ENCODE measurements at regions not wholly inside any gene's neighbourhood (a gene's known extent, or its start where the extent isn't known, plus 50 kb on each side); places are given as distances from the start of the nearest gene placed in this dataset.

DNA sequence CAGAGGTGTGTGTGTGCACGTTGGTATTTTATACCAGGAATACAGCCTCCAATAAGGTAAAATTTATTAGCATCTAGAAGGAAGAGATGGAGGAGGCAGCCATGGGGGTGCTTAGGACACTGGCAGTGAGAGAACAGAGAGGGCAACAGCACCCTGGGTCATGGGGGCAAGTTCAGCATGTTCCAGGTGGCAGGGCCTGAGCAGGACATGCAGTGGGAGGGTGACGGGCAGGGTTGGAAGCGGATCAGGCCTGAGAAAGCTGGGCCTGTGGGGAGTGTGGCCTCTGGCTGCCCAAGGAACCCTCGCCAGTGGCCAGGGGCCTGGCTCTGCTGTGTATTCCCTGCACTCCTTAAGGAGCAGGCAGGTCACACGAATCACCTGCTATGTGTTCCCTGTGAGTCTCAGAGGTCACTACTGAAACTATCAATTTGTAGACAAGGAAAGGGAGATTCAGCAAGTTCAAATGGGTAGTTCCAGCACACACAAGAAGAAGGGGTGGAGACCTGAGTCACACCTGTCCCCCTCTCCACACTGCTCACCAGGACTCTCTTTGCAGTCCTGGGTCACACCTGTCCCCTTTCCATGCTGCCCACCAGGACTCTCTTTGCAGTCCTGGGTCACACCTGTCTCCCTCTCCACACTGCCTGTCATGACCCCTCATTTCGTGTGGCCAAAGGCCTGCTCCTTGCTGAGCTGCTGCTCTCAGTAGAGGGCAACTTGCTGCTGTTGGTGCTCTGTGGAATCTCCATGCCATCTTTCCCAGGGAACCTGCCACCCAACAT, 463.9 kb upstream of the HS6ST1 start:
- Histone ChIP-seq H3K27ac (ENCODE audit: low read depth in 2 of 2, low read length in 1 of 2) (no peak overlapping the region), H3K4me3 (ENCODE audit: low read depth in 1 of 2, low read length in 2 of 2) (no peak overlapping the region), H3K9me3 (ENCODE audit: control insufficient read depth in 2 of 2, insufficient read depth in 1 of 2, low read depth in 1 of 2, low read length in 1 of 2) (no peaks in the 10 kb centered on the region), H3K36me3 (ENCODE audit: control insufficient read depth in 2 of 2, insufficient read depth in 2 of 2, low read length in 1 of 2) (no peaks in the 10 kb centered on the region), H3K4me1 (ENCODE audit: control insufficient read depth in 2 of 2, insufficient read depth in 2 of 2, low read length in 1 of 2) (peaks cover 2 to 5% of the 10 kb centered on the region in 2 donors), H3K27me3 (ENCODE audit: control insufficient read depth in 1 of 2, insufficient read depth in 2 of 2, low read length in 2 of 2) (no peaks in the 10 kb centered on the region)
- 81 to 88% methylated on average over 6 of the region's 6 CpGs for WGBS, 2 donors

- WGBS, 2 donors: 94 to 95% methylated on average over 9 of the region's 9 CpGs
- H3K27me3 ChIP-seq (ENCODE audit: control insufficient read depth in 1 of 2, insufficient read depth in 2 of 2, low read length in 2 of 2): no peaks in the 10 kb centered on the region
- no peaks in the 10 kb centered on the region for H3K9me3 ChIP-seq (ENCODE audit: control insufficient read depth in 2 of 2, insufficient read depth in 1 of 2, low read depth in 1 of 2, low read length in 1 of 2)
- no peaks in the 10 kb centered on the region for H3K36me3 ChIP-seq (ENCODE audit: control insufficient read depth in 2 of 2, insufficient read depth in 2 of 2, low read length in 1 of 2)
- no peak overlapping the region for H3K27ac ChIP-seq (ENCODE audit: low read depth in 2 of 2, low read length in 1 of 2)
- H3K4me3 ChIP-seq (ENCODE audit: low read depth in 1 of 2, low read length in 2 of 2): no peak overlapping the region
- H3K4me1 ChIP-seq (ENCODE audit: control insufficient read depth in 2 of 2, insufficient read depth in 2 of 2, low read length in 1 of 2): peaks cover 2 to 5% of the 10 kb centered on the region in 2 donors
These were observed 464.6 kb upstream of the HS6ST1 start for GRCh38 chr2:128783193-128783671.

DNA sequence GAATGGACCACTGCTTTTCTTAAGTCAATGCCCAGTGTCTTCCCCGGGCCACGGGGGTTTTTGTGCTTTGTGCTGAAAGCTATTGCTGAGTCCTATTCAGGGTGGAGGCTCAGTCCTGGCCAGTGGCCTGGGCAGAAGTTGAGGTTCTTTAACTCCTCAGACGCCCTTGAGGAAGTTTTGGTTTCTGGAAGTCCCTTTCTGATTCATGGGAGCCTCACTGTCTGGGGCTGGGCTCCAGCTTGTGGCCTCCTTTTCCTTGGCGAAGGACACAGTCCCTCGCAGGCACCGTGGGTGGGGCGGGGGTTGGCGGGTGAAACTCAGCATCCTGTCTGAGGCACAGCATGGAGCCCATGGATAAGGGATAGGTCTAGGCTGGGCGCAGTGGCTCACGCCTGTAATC, 465.2 kb upstream of the HS6ST1 start:
- H3K27me3 ChIP-seq (ENCODE audit: control insufficient read depth in 1 of 2, insufficient read depth in 2 of 2, low read length in 2 of 2): no peaks in the 10 kb centered on the region
- no peaks in the 10 kb centered on the region for H3K36me3 ChIP-seq (ENCODE audit: control insufficient read depth in 2 of 2, insufficient read depth in 2 of 2, low read length in 1 of 2)
- 76% methylated on average over 10 of the region's 10 CpGs for WGBS, 2 donors

GRCh38 chr2:128784626-128785306, 466.1 kb upstream of the HS6ST1 start:
- Histone ChIP-seq H3K4me3 (ENCODE audit: low read depth in 1 of 2, low read length in 2 of 2) (no peak overlapping the region), H3K27me3 (ENCODE audit: control insufficient read depth in 1 of 2, insufficient read depth in 2 of 2, low read length in 2 of 2) (no peaks in the 10 kb centered on the region), H3K9me3 (ENCODE audit: control insufficient read depth in 2 of 2, insufficient read depth in 1 of 2, low read depth in 1 of 2, low read length in 1 of 2) (no peaks in the 10 kb centered on the region), H3K27ac (ENCODE audit: low read depth in 2 of 2, low read length in 1 of 2) (no peak overlapping the region), H3K36me3 (ENCODE audit: control insufficient read depth in 2 of 2, insufficient read depth in 2 of 2, low read length in 1 of 2) (no peaks in the 10 kb centered on the region), H3K4me1 (ENCODE audit: control insufficient read depth in 2 of 2, insufficient read depth in 2 of 2, low read length in 1 of 2) (peaks cover 2 to 5% of the 10 kb centered on the region in 2 donors)
- WGBS, 2 donors: 89 to 92% methylated on average over 18 of the region's 18 CpGs

More for the DNA sequence above, 465.2 kb upstream of the HS6ST1 start:
- Histone ChIP-seq H3K9me3 (ENCODE audit: control insufficient read depth in 2 of 2, insufficient read depth in 1 of 2, low read depth in 1 of 2, low read length in 1 of 2) (no peaks in the 10 kb centered on the region), H3K4me3 (ENCODE audit: low read depth in 1 of 2, low read length in 2 of 2) (no peak overlapping the region), H3K4me1 (ENCODE audit: control insufficient read depth in 2 of 2, insufficient read depth in 2 of 2, low read length in 1 of 2) (peaks cover 2 to 5% of the 10 kb centered on the region in 2 donors), H3K27ac (ENCODE audit: low read depth in 2 of 2, low read length in 1 of 2) (no peak overlapping the region)

GRCh38 chr2:128786316-128786715, 467.6 kb upstream of the HS6ST1 start:
- WGBS, 2 donors: 82 to 85% methylated on average over 6 of the region's 6 CpGs

DNA sequence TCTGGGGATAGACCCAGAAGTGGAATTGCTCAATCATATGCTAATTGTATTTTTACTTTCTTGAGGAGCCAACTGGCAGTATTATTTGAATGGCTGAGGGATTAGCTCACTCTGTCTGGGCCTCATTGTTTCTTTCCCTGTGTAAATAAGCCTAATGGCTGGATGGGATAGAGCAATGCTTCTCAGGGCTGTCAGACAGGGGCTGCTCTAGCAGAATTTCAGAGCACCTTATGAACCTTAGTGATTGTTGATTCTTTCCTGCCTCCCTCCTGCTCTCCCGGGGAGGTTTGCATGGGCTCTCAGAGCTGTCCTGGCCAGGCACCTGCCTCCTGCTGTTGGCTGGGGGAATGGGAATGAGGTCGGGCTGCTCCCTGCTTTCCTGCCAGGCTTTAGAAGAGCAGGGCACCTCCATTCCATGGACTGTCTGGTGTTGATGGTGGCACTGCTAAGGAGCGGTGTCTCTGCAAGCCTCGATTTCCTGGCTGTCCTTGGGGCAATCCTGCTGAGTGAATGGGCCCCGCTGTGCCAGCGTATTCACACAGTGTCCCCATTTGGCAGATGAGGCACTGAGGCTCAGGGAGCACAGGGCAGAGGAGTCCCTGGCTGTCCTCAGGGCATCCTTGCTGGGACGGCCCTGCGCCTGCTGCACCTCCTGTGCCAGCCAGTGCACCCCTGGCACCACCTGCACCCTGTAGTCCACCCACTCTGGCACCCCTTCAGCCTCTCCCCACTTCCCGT, 468.2 kb upstream of the HS6ST1 start:
- WGBS, 2 donors: 74 to 76% methylated on average over 9 of the region's 9 CpGs
- H3K27ac ChIP-seq (ENCODE audit: low read depth in 2 of 2, low read length in 1 of 2): no peak overlapping the region
- H3K9me3 ChIP-seq (ENCODE audit: control insufficient read depth in 2 of 2, insufficient read depth in 1 of 2, low read depth in 1 of 2, low read length in 1 of 2): no peaks in the 10 kb centered on the region
- peaks cover 2 to 12% of the 10 kb centered on the region in 2 donors for H3K4me1 ChIP-seq (ENCODE audit: control insufficient read depth in 2 of 2, insufficient read depth in 2 of 2, low read length in 1 of 2)
- H3K4me3 ChIP-seq (ENCODE audit: low read depth in 1 of 2, low read length in 2 of 2): no peak overlapping the region
- H3K27me3 ChIP-seq (ENCODE audit: control insufficient read depth in 1 of 2, insufficient read depth in 2 of 2, low read length in 2 of 2): no peaks in the 10 kb centered on the region
- no peaks in the 10 kb centered on the region for H3K36me3 ChIP-seq (ENCODE audit: control insufficient read depth in 2 of 2, insufficient read depth in 2 of 2, low read length in 1 of 2)

More at GRCh38 chr2:128786316-128786715, 467.6 kb upstream of the HS6ST1 start:
- H3K9me3 ChIP-seq (ENCODE audit: control insufficient read depth in 2 of 2, insufficient read depth in 1 of 2, low read depth in 1 of 2, low read length in 1 of 2): no peaks in the 10 kb centered on the region
- no peak overlapping the region for H3K4me3 ChIP-seq (ENCODE audit: low read depth in 1 of 2, low read length in 2 of 2)
- no peak overlapping the region for H3K27ac ChIP-seq (ENCODE audit: low read depth in 2 of 2, low read length in 1 of 2)
- H3K36me3 ChIP-seq (ENCODE audit: control insufficient read depth in 2 of 2, insufficient read depth in 2 of 2, low read length in 1 of 2): no peaks in the 10 kb centered on the region
- H3K4me1 ChIP-seq (ENCODE audit: control insufficient read depth in 2 of 2, insufficient read depth in 2 of 2, low read length in 1 of 2): peaks cover 2 to 8% of the 10 kb centered on the region in 2 donors
- H3K27me3 ChIP-seq (ENCODE audit: control insufficient read depth in 1 of 2, insufficient read depth in 2 of 2, low read length in 2 of 2): no peaks in the 10 kb centered on the region

GRCh38 chr2:128787616-128788015, 468.9 kb upstream of the HS6ST1 start:
- no peak overlapping the region for H3K4me3 ChIP-seq (ENCODE audit: low read depth in 1 of 2, low read length in 2 of 2)
- H3K27me3 ChIP-seq (ENCODE audit: control insufficient read depth in 1 of 2, insufficient read depth in 2 of 2, low read length in 2 of 2): no peaks in the 10 kb centered on the region
- H3K36me3 ChIP-seq (ENCODE audit: control insufficient read depth in 2 of 2, insufficient read depth in 2 of 2, low read length in 1 of 2): no peaks in the 10 kb centered on the region
- 88 to 93% methylated on average over 14 of the region's 14 CpGs for WGBS, 2 donors
- no peak overlapping the region for H3K27ac ChIP-seq (ENCODE audit: low read depth in 2 of 2, low read length in 1 of 2)
- H3K9me3 ChIP-seq (ENCODE audit: control insufficient read depth in 2 of 2, insufficient read depth in 1 of 2, low read depth in 1 of 2, low read length in 1 of 2): no peaks in the 10 kb centered on the region
- H3K4me1 ChIP-seq (ENCODE audit: control insufficient read depth in 2 of 2, insufficient read depth in 2 of 2, low read length in 1 of 2): peaks cover 2 to 13% of the 10 kb centered on the region in 2 donors

- H3K36me3 ChIP-seq (ENCODE audit: control insufficient read depth in 2 of 2, insufficient read depth in 2 of 2, low read length in 1 of 2): no peaks in the 10 kb centered on the region
- WGBS, 2 donors: 80 to 87% methylated on average over 9 of the region's 9 CpGs
These were observed 470.1 kb upstream of the HS6ST1 start for GRCh38 chr2:128788636-128789220.

GRCh38 chr2:128789221-128789620, 470.6 kb upstream of the HS6ST1 start:
- Histone ChIP-seq H3K27ac (ENCODE audit: low read depth in 2 of 2, low read length in 1 of 2) (no peak overlapping the region), H3K4me3 (ENCODE audit: low read depth in 1 of 2, low read length in 2 of 2) (no peak overlapping the region), H3K27me3 (ENCODE audit: control insufficient read depth in 1 of 2, insufficient read depth in 2 of 2, low read length in 2 of 2) (no peaks in the 10 kb centered on the region), H3K9me3 (ENCODE audit: control insufficient read depth in 2 of 2, insufficient read depth in 1 of 2, low read depth in 1 of 2, low read length in 1 of 2) (no peaks in the 10 kb centered on the region), H3K36me3 (ENCODE audit: control insufficient read depth in 2 of 2, insufficient read depth in 2 of 2, low read length in 1 of 2) (no peaks in the 10 kb centered on the region), H3K4me1 (ENCODE audit: control insufficient read depth in 2 of 2, insufficient read depth in 2 of 2, low read length in 1 of 2) (peaks cover 2 to 15% of the 10 kb centered on the region in 2 donors)
- WGBS, 2 donors: 84% methylated on average over 6 of the region's 6 CpGs

More at GRCh38 chr2:128788636-128789220, 470.1 kb upstream of the HS6ST1 start:
- no peak overlapping the region for H3K4me3 ChIP-seq (ENCODE audit: low read depth in 1 of 2, low read length in 2 of 2)
- no peak overlapping the region for H3K27ac ChIP-seq (ENCODE audit: low read depth in 2 of 2, low read length in 1 of 2)
- H3K27me3 ChIP-seq (ENCODE audit: control insufficient read depth in 1 of 2, insufficient read depth in 2 of 2, low read length in 2 of 2): no peaks in the 10 kb centered on the region
- no peaks in the 10 kb centered on the region for H3K9me3 ChIP-seq (ENCODE audit: control insufficient read depth in 2 of 2, insufficient read depth in 1 of 2, low read depth in 1 of 2, low read length in 1 of 2)
- H3K4me1 ChIP-seq (ENCODE audit: control insufficient read depth in 2 of 2, insufficient read depth in 2 of 2, low read length in 1 of 2): peaks cover 2 to 15% of the 10 kb centered on the region in 2 donors
